Neural cell (in vitro differentiated cells): ENCODE measurements at regions not wholly inside any gene's neighbourhood (a gene's known extent, or its start where the extent isn't known, plus 50 kb on each side); places are given as distances from the start of the nearest gene placed in this dataset.

Experiments used
- CTCF ChIP-seq: fragments of 450-650 bp; IDR thresholded peaks from 2 replicates; pipeline ENCODE4 v1.5.1; 2014; ENCODE audit warnings: antibody characterized with exemption, mild to moderate bottlenecking, moderate library complexity; ENCODE audit not compliant: poor library complexity, severe bottlenecking
- EP300 ChIP-seq: fragments of 450-650 bp; conservative IDR thresholded peaks from 2 replicates; pipeline ENCODE4 v1.6.1; 2014; ENCODE audit warnings: antibody characterized with exemption, mild to moderate bottlenecking, moderate library complexity; ENCODE audit not compliant: poor library complexity, severe bottlenecking
- EZH2 ChIP-seq: fragments of 200-600, 300-800 bp; shearing (Covaris generic), sonication (generic); IDR thresholded peaks from 2 replicates; pipeline ENCODE4 v1.6.1; 2014; ENCODE audit warnings: antibody characterized with exemption, low read length, borderline replicate concordance, mild to moderate bottlenecking; ENCODE audit not compliant: insufficient read depth, poor library complexity, severe bottlenecking
- RAD21 ChIP-seq: fragments of 450-650 bp; conservative IDR thresholded peaks from 2 replicates; pipeline ENCODE4 v1.6.1; 2014; ENCODE audit warnings: antibody characterized with exemption, mild to moderate bottlenecking, moderate library complexity

DNA sequence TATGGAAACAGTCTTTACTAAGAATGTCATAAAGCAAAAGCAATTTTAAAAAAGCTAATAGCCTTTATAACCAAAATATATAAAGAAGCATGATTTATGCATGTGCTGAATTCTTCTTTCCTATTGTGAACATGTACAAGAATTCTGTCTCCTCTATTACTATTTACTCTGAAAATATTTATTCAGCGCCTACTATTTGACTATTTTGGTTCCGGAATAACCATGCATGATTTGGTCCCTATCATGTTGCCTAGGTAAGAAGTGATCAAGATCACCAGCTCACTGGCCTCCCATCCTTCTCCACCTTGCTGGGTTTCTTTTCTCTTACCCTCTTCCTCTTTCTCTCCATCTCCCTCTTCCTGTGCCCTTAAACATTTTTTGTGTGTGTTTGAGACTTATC, 443.8 kb downstream of the SH3GL2 start:
- TF ChIP-seq EP300 (no peak), EZH2 (no peak), RAD21 (no peak), CTCF (no peak)
